Right renal pelvis (tissue), 4 donors: ENCODE measurements at regions not wholly inside any gene's neighbourhood (a gene's known extent, or its start where the extent isn't known, plus 50 kb on each side); places are given as distances from the start of the nearest gene placed in this dataset.
"Not testable (repeated sequence)": the region's sequence is repeated elsewhere in the genome, so short reads cannot be mapped to it uniquely, and the experiment has no call there.

Source experiments
- DNase-seq, 4 donors: peaks; one replicate each; pipeline ENCODE4 v3.0.0-alpha.2; 2013; ENCODE audit warnings: low read depth in 4 of 4, low spot score in 3 of 4, missing footprints in 1 of 4

GRCh38 chr10:6830981-6831380 is 250.9 kb upstream of the PRKCQ start:
- DNase-seq: not testable (repeated sequence)

- DNase-seq: not testable (repeated sequence)
Measured at GRCh38 chr10:6824793-6825192, 244.7 kb upstream of the PRKCQ start.

DNA sequence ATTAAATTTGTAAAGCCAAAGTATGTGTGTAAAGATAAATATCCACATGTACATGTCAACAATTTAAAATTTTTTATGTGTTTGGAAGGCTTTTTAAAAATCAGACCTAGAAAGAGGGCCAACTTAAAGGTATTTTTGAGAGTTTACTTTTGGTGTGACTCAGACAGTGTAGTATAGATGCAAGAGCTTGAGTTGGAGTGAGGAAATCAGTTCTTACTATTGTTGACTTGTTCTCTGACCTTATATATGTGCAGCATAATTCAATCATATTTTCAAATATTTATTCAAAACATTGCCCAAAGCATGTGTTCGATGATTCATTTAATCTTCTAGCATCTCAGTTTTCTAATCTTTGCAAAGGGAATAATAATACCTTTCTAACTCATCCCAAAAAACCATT is 243.7 kb upstream of the PRKCQ start:
- DNase-seq: no peak

DNA sequence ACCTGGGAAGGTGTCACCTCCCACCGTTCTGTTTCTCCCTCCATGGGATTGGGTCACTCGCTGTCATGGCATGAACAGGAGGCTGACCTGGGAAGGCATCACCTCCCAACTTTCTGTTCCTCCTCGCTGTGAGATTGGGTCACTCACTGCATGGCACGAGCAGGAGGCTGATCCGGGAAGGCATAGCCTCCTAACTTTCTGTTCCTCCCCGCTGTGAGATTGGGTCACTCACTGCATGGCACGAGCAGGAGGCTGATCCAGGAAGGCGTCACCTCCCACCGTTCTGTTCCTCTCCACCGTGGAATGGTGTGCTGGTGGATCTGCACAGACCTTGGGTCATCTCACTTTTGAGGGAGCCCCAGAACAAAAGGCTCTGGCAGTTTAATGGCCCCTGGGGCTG is 239.2 kb upstream of the PRKCQ start:
- no peak for DNase-seq

GRCh38 chr10:6817770-6818169 is 237.7 kb upstream of the PRKCQ start:
- no peak for DNase-seq

GRCh38 chr10:6815346-6815745 is 235.3 kb upstream of the PRKCQ start:
- DNase-seq: no peak

- DNase-seq: no peak
Measured at GRCh38 chr10:6813856-6814255, 233.8 kb upstream of the PRKCQ start.

DNA sequence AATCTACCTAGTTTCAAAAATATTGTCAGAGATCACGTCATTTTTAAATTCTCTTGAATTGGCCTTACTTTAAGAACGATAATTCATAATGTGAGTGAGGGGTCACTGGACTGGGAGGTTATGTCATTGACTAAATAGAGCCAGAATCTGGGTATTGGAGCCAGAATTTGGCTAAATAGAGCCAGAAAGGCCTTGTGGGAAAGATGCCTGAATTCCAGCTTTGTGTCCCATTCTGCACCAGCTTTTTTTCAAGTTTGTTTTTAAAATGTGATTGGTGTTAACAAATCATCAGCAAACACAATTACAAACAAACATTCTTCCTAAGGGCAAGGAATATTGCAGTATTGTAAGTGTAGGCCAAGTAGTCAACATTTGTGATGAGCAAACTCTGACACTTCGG is 233.2 kb upstream of the PRKCQ start:
- no peak for DNase-seq

DNA sequence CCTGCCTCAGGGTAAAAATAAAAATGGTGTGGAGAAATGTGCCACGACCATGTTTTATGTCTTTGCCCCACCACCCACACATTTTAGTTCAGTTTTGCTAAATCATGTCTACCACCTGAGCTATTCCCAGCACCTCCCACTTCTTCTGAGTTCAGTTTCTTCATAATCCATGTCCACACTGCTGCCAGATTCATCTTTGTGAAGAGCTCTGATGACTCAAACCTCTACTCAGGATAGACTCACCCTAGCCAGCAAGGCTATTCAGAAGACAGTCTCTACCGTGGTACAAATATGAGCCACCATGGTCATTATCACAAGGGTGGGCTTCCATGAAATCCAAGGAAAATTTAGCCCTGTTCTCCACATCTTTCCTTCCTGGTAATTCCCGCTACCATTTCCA is 231.1 kb upstream of the PRKCQ start:
- DNase-seq: no peak

DNA sequence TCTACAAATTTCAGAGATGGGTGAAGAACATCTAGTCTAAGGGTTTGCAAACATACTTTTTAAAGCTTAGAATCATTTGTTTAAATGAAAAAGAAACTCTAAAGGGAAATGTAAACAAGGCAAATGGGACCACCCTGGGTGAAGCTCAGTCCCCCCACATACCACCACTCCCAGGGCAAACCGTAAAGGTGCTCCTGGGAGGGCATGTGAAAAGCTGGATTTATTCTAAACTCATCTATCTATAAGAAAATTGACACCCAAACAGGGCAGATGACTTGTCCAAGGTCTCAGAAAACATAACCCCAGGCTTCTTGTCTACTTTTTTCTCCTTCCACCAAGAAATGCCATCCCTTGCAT is 223.3 kb upstream of the PRKCQ start:
- DNase-seq: no peak

- DNase-seq: no peak
Measured at GRCh38 chr10:6802759-6803426, 222.8 kb upstream of the PRKCQ start.

GRCh38 chr10:6796231-6796630 is 216.2 kb upstream of the PRKCQ start:
- DNase-seq: no peak

DNA sequence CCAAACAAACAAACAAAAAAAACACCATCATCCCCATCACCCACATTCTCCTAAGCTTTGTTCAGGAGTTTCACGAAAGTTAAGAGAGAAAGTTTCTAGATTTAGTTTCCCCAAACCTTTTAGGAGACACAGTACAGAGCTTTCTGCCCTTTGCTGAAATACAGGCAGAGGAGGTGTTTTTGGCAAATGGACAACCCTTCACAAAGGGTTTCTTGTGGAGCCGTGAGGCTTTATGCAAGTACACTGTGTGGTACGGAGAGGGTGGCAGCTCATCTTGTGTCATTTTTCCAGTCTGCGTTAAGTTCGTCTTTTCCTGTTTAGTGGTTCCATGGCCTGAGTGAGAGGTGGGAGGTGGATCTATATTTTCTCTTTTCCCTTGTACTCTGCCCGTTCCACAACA is 215.5 kb upstream of the PRKCQ start:
- no peak for DNase-seq

- DNase-seq: not testable (repeated sequence)
Measured at GRCh38 chr10:6794841-6795240, 214.8 kb upstream of the PRKCQ start.

DNA sequence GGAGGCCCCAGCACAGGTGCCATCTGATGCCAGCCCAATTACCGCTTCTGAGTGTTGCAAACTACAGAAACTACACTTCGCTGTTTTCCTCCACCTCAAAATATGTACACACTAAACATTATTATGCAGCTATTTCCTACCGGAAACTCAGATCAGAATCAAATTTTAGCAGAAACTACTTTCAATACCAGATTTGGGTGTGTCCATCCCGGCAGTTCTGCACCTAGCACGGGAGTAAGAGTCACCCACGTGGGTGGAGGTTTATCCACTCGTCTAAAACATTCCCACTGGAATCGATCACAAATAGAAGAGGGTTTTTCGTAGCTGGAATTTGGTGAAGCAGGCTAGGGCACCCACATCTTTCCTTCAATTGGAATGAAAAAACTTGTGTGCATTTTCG is 214.4 kb upstream of the PRKCQ start:
- DNase-seq: no peak

DNA sequence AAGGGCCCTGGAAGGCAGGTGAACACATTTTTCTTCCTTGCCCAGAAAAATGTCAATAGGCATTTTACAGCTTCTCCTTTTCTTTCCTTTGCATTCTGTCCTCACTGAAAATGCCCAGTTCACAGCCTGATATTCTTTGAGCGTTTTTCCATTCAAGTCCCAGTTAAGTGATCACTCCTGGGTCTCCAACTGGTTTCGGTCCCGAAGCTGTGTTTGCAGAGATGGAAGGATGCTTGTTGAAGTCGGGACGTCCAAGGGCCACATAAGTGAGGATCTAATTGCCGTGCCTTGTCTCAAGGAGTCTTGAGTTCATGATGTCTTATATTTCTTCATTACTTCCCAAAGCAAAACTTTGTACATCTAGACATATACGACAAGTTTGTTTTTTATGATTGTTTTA is 208.7 kb upstream of the PRKCQ start:
- DNase-seq: no peak

DNA sequence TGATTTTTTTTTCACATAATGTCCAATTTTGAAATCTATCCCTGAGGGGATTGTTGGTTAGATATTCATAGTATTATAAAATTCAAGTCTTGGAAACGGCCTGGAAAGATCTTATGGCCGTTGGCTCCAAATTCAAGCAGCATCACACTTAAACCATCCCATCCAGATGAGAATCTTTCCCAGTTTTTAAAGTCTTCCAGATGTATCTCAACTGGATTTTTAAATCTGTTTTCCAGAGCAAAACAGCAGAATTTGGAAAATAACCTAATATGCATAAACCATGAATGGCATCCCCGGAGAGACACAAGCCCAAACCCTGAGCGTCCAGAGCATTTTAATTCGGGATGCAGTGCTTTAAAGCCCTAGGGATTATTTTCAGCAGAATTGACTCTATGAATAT is 208.2 kb upstream of the PRKCQ start:
- no peak for DNase-seq

DNA sequence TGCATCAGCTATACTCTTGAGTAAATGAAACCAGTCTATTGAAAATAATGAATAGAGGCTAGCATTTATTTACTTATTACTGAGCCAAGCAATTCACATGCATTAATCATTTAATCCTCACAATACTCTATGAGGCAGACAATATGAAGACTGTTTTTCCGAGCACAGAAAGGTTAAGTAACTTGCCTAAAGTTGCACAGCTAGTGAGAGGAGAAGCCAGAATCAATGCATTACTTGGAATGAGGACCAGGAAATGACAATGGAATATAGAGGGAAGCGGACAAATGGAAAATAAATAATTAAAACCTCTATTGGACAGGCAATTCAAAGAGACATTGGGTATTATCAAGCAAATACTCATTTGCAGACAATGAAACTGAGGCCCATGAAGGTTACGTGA is 207.6 kb upstream of the PRKCQ start:
- no peak for DNase-seq

DNA sequence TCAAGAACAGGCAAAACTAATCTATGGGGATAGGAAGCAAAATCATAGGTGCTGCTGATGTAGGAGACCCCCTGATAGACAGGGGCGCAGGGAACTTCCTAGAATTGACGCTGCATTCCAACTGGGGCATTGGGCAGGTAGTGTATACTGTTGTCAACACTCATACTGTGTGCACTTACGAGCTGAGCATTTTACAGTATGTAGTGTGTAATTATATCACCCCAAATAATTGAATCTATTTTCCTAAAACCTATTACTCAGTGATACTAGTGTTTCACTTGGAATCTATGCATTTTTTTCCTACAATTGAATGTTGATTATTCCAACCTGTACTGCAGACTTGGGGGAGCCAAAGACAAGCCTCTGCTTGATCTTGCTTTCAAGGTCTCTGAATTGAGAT is 207.0 kb upstream of the PRKCQ start:
- DNase-seq: no peak

GRCh38 chr10:6786579-6787031 is 206.5 kb upstream of the PRKCQ start:
- DNase-seq: peak in 3 of 4 donors; percentile 20 to 40 (median 35)

DNA sequence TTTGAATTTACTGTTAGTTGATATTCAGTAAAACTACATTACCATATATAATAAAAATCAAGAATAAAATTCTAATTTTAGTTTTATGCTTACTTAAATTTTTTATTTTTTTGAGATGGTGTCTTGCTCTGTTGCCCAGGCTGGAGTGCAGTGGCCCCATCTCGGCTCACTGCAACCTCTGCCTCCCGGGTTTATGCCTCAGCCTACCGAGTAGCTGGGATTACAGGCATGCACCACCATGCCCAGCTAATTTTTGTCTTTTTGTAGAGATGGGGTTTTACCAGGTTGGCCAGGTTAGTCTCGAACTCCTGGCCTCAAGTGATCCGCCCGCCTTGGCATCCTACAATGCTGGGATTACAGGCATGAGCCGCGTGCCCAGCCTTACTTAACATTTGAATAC is 204.4 kb upstream of the PRKCQ start:
- not testable (repeated sequence) for DNase-seq

DNA sequence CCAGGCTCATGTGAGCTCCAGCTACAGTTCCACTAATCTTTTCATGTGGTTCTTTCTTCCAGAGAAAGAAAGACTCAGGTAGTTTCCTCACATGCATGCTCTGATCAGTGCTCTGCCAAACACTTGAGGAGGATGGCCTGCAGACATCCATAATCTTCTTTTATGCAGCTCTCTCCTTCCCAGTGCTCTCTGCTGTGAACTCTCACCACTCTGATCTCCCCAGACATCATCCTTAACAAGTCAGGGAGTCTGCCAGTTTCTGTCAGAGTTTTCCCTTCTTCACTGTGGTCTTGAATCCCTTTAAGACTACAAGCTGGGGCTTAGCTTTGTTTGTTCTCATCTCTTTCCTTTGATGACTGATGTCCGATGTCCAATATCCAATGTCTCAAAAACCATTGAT is 203.4 kb upstream of the PRKCQ start:
- DNase-seq: no peak

- no peak for DNase-seq
Measured at GRCh38 chr10:6782378-6782777, 202.3 kb upstream of the PRKCQ start.
